D721Med (cell line): ENCODE measurements at regions not wholly inside any gene's neighbourhood (a gene's known extent, or its start where the extent isn't known, plus 50 kb on each side); places are given as distances from the start of the nearest gene placed in this dataset.
A peak's percentile ranks its signal among the peaks of the same experiment; 100 is the strongest.
"Not testable (repeated sequence)": the region's sequence is repeated elsewhere in the genome, so short reads cannot be mapped to it uniquely, and the experiment has no call there.

Experiments
- DNase-seq: peaks from one replicate; pipeline ENCODE4 v3.0.0; 2011; ENCODE audit warnings: low spot score; ENCODE audit not compliant: insufficient read length
- FAIRE-seq: peaks from 2 replicates; lab custom pipeline; 2011; peaks lifted over from hg19 to GRCh38; lab: Jason Lieb, UNC
- TF ChIP-seq, protein P1 (sequence below): IDR thresholded peaks from 2 replicates; pipeline ENCODE4 v1.5.1; 2012; ENCODE audit warnings: mild to moderate bottlenecking, control low read depth; ENCODE audit not compliant: insufficient read depth; ENCODE audit errors: missing control alignments

DNA sequence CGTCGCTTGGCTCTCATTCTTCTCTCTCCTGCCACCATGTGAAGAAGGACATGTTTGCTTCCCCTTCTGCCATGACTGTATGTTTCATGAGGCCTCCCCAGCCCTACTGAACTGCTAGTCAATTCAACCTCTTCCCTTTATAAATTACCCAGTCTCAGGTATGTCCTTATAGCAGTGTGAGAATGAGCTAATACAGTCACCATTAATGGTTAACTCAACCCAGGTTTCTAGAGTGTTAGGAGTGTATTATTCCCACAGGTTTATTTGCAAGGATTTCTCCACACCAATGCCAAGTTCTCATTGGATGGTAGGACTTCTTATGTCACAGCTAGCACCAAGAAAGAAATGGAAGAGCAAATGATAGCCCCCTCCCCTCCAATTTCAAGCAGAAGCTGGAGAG lies 71.9 kb downstream of the DYNAP start:
- TF ChIP-seq, protein P1, sequence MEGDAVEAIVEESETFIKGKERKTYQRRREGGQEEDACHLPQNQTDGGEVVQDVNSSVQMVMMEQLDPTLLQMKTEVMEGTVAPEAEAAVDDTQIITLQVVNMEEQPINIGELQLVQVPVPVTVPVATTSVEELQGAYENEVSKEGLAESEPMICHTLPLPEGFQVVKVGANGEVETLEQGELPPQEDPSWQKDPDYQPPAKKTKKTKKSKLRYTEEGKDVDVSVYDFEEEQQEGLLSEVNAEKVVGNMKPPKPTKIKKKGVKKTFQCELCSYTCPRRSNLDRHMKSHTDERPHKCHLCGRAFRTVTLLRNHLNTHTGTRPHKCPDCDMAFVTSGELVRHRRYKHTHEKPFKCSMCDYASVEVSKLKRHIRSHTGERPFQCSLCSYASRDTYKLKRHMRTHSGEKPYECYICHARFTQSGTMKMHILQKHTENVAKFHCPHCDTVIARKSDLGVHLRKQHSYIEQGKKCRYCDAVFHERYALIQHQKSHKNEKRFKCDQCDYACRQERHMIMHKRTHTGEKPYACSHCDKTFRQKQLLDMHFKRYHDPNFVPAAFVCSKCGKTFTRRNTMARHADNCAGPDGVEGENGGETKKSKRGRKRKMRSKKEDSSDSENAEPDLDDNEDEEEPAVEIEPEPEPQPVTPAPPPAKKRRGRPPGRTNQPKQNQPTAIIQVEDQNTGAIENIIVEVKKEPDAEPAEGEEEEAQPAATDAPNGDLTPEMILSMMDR: no peak
- FAIRE-seq: no peak

DNA sequence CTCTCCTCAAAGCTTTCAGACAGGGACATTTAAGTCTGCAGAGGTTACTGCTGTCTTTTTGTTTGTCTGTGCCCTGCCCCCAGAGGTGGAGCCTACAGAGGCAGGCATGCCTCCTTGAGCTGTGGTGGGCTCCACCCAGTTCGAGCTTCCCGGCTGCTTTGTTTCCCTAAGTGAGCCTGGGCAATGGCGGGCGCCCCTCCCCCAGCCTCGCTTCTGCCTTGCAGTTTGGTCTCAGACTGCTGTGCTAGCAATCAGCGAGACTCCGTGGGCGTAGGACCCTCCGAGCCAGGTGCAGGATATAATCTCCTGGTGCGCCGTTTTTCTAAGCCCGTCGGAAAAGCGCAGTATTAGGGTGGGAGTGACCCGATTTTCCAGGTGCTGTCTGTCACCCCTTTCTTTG lies 78.7 kb downstream of the DYNAP start:
- not testable (repeated sequence) for FAIRE-seq, DNase-seq

More for the DNA sequence above, 71.9 kb downstream of the DYNAP start:
- DNase-seq: no peak

GRCh38 chr18:54671291-54671881 lies 80.3 kb downstream of the DYNAP start:
- DNase-seq (peak; percentile 48), FAIRE-seq (peak; percentile 100)
- TF ChIP-seq, protein P1: peak; percentile 67

- TF ChIP-seq, protein P1: no peak
- DNase-seq (no peak), FAIRE-seq (no peak)
These were observed 81.1 kb downstream of the DYNAP start for GRCh38 chr18:54672109-54672508.

- DNase-seq (no peak), FAIRE-seq (no peak)
- TF ChIP-seq, protein P1: no peak
These were observed 81.9 kb downstream of the DYNAP start for GRCh38 chr18:54672846-54673475.

DNA sequence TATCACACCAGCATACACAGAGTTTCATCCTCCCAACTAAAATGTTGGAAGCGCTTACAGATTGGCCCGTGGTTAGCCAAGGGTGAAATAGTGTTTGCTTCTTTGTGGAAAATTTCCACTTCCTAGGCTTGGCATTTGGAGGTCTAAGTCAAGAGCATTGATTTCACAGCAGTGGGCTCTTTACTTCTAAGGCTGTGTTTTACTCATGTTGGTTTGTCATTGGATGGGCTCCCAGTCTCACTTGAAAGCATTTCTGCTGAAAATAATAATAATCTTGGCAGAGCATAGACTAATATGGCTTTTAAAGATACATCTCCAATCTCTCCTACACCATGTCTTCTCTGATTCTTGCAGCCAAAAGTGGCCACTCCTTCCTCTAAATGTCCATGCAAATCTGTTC lies 82.9 kb downstream of the DYNAP start:
- DNase-seq: no peak

DNA sequence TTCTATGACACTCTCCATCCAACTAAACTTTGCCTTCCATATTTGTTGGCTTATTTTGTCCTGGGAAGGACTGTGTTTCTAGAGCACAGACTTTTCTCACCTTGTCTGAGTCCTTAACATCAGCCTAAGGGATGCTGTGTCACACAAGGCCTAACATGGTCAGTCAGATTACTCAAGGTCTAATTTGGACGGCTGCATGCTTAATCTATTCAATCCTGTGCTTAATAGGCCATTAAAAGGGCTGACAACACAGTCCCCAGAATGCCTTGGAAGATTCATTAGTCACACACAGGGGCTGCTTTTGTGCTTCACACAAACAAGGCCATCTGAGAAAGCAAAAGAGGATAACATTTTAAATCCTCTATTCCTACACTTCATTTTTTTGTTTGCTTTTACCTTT lies 84.0 kb downstream of the DYNAP start:
- FAIRE-seq (peak; percentile 99), DNase-seq (no peak)
- TF ChIP-seq, protein P1: no peak

More for the DNA sequence above, 82.9 kb downstream of the DYNAP start:
- TF ChIP-seq, protein P1: no peak
- no peak for FAIRE-seq
